ENCODE measurements at regions not wholly inside any gene's neighbourhood (a gene's known extent, or its start where the extent isn't known, plus 50 kb on each side); places are given as distances from the start of the nearest gene placed in this dataset.
"Not testable (repeated sequence)": the region's sequence is repeated elsewhere in the genome, so short reads cannot be mapped to it uniquely, and the experiment has no call there.

GRCh38 chr12:82529101-82529500 lies 157.6 kb upstream of the TMTC2 start:
- no peak for FAIRE-seq

GRCh38 chr12:82529954-82530353 lies 156.8 kb upstream of the TMTC2 start:
- FAIRE-seq: no peak

- no peak for FAIRE-seq
These were observed 156.3 kb upstream of the TMTC2 start for GRCh38 chr12:82530394-82530793.

GRCh38 chr12:82533341-82533740 lies 153.4 kb upstream of the TMTC2 start:
- no peak for FAIRE-seq

GRCh38 chr12:82537436-82537835 lies 149.3 kb upstream of the TMTC2 start:
- no peak for FAIRE-seq

GRCh38 chr12:82554529-82554928 lies 132.2 kb upstream of the TMTC2 start:
- FAIRE-seq: no peak

- FAIRE-seq: no peak
These were observed 131.0 kb upstream of the TMTC2 start for GRCh38 chr12:82555699-82556098.

DNA sequence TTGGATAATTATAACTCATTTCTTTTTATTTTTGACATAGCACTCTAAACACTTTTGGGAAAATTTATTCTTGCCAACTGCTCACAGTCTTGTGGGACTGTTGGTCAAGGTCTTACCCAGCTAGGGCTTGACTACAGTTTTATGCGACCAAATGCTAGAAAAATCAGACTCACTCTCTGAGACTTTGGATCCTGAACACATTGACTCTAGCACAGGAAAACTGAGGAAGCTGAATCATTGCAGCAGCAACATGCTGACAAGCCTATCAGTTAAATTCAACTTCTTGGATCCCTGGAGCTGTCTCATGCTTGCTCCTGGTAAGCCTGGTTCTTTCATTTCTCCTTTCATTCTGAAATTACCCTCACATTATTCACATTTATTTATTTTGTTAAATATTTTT lies 120.7 kb upstream of the TMTC2 start:
- FAIRE-seq: no peak

- no peak for FAIRE-seq
These were observed 119.0 kb upstream of the TMTC2 start for GRCh38 chr12:82567688-82568087.

DNA sequence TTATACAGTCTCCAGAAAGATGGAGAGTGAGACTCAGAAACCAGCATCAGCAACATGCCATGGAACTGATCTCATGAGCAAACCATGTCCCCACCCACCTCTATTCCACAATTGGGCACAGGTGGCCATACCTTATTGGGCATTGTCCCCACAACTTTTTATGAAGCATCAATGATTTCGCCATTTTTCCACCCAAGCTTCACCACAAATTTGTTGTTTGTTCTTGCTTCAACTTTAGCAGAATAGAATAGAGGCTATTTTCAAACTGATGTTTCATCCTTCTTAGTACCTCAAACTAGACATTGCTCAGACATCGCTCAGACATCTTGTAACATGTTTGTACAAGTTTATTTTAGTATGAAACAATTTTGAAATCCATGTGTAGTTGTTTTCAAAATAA lies 112.5 kb upstream of the TMTC2 start:
- no peak for FAIRE-seq

- no peak for FAIRE-seq
These were observed 108.0 kb upstream of the TMTC2 start for GRCh38 chr12:82578725-82579124.

DNA sequence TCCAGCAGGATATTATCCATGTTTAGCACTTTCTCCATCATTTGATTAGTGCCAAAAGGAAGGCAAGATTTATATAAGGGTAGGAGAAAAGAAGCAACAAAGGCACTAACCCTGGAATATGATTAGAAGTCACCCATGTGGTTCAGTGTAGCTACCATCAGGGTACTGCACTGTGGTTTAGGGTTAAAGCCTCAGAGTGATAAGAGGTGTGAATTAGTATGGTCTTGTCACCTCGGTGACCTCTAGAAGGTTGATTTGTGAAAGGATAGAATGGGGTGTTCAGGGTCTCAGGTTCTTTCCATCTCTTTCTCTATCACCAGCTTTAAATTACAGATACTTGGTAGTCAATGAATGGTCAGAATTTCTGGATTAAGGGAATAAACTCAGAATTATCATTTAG lies 103.0 kb upstream of the TMTC2 start:
- FAIRE-seq: no peak

DNA sequence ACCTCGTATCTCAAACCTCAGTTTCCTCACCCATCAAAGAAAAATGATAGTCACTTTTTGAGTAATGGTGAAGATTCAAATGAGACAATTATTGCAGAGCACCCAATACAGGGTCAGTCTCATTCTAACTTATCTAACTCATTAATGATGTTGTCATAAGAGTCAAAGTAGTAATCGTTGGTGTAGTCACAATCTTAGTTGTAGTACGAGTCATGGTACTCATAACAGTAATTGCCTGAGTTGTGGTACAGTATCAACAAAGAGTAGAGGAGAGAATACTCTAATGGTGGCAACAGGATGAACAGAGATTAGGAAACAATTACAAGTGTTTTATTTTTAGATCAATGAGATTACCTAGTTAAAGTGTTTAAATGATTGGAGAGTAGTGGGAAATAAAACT lies 93.6 kb upstream of the TMTC2 start:
- FAIRE-seq: no peak

DNA sequence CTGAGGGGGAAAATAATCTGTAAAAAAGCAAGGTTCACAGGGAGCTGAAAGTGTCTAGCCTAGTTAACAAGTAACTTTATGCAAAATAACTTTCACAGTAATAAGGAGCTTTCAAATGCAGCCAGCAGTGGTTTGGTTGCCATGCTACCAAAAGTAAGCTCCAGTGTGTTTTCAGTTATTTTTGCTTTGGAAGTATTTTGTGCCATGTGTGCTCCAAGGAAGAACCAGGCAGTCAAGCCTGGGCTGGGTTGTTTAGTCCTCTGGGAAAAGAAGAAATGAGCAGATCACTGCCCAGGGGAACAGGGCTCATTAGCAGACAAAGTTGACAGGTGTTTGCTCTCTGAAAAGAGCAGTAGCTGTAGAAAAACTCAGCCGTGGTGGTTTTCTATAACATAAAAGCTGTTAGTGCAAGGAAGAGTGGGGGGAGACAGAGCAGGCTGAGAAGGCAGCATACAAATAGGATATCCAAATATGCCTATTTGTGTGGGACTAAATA lies 92.8 kb upstream of the TMTC2 start:
- no peak for FAIRE-seq

- FAIRE-seq: no peak
These were observed 90.8 kb upstream of the TMTC2 start for GRCh38 chr12:82595941-82596340.

GRCh38 chr12:82596483-82596882 lies 90.2 kb upstream of the TMTC2 start:
- FAIRE-seq: no peak

- FAIRE-seq: no peak
These were observed 86.3 kb upstream of the TMTC2 start for GRCh38 chr12:82600379-82600778.

- FAIRE-seq: not testable (repeated sequence)
These were observed 83.1 kb upstream of the TMTC2 start for GRCh38 chr12:82603647-82604046.

DNA sequence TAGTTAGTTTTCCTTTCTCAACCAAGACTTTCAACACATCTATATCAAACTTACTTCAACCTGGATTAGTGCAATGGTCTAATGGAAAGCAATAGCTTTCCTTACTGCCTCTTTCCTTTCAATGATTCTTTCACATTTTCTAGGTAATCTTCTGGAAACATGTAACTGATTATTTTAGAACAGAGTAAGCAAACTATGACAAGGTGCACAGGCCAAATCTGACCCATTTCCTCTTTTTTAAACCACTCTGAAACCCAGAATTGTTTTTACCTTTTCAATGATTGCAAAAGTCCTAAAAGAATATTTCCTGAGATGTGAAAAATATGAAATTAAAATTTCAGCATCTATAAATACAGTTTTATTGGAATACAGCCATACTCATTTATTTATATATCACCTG lies 81.6 kb upstream of the TMTC2 start:
- FAIRE-seq: no peak

GRCh38 chr12:82608706-82609105 lies 78.0 kb upstream of the TMTC2 start:
- FAIRE-seq: no peak

DNA sequence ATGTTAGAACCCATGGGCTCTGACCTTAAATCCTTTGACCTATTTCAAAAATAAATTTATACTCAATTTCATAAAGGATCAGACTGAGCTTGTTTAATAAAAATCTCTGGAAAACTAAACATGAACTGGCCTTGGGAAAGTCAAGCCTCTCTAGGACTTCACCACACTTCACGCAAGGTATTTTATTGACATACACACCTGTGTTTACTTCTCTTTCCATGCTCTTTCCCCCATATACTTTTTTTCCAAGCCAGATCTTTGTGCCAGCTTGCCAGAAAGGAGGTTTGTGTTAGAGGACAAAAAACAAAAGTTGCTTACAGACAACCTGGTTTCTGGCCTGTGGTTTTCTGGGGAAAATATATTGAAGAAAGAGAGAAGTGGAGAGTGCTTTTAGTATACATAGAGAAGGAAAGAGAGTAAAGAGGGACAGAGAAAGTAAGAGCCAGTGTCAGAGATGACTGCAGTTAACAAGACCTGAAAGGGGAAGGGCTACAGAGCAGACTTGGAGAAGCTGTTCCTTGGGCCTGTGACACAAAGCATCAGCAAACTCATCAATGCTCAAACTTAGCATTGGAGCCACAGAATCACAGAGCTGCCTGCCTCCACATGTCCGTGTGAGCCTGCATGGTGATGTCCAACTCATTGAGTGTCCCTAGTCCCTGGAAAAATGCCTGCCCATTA lies 77.3 kb upstream of the TMTC2 start:
- FAIRE-seq: no peak

DNA sequence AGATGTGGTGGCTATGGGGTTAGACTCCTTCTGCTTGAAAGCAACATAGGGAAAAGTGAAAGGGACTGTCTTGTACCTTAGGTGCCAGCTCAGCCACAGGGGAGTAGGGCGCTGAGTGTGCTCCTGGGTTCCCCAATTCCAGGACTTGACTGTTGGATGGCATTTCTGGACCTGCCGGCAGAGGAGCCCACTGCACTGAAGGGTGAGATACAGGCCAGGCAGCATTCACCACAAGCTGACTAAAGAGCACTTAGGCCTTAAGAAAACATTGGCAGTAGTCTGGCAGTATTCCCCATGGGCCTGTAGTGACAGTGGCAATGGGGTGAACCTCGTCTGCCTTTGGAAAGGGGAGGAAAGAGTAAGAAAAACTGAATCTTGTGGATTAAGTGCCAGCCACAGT lies 67.1 kb upstream of the TMTC2 start:
- FAIRE-seq: no peak

GRCh38 chr12:82620917-82621316 lies 65.8 kb upstream of the TMTC2 start:
- FAIRE-seq: no peak

GRCh38 chr12:82625523-82625922 lies 61.2 kb upstream of the TMTC2 start:
- FAIRE-seq: no peak

GRCh38 chr12:82627799-82628198 lies 58.9 kb upstream of the TMTC2 start:
- peak; percentile 49 for FAIRE-seq

All from islet of Langerhans (tissue), 1 donor.